Vagina (tissue), 2 donors: ENCODE measurements at regions not wholly inside any gene's neighbourhood (a gene's known extent, or its start where the extent isn't known, plus 50 kb on each side); places are given as distances from the start of the nearest gene placed in this dataset.

ENCODE experiments used
- CTCF ChIP-seq, 3 experiments: fragments of 450-650 bp in 2 of 3; fragments of 200-600 bp in 1 of 3; sonication (generic) in 1 of 3; IDR thresholded peaks; one replicate each; pipeline ENCODE4 v1.5.1; 2017 to 2019; ENCODE audit warnings: antibody characterized with exemption in 3 of 3, mild to moderate bottlenecking in 2 of 3, moderate library complexity in 2 of 3
- POLR2A ChIP-seq, 2 donors: fragments of 450-650 bp; IDR thresholded peaks; one replicate each; pipeline ENCODE4 v1.6.1; 2017; ENCODE audit warnings: antibody characterized with exemption in 2 of 2, mild to moderate bottlenecking in 2 of 2, moderate library complexity in 2 of 2
- POLR2AphosphoS5 ChIP-seq, 2 donors: sonication (generic); formaldehyde crosslinking; IDR thresholded peaks; one replicate each; pipeline ENCODE4 v1.9.0; 2017; ENCODE audit warnings: antibody characterized with exemption in 2 of 2, mild to moderate bottlenecking in 2 of 2, low read depth in 1 of 2; ENCODE audit not compliant: insufficient read depth in 1 of 2

GRCh38 chr6:169833258-169833794 is 81.9 kb downstream of the ERMARD start:
- TF ChIP-seq POLR2A (IDR thresholded peaks at IDR 0.05) (no peak), CTCF (IDR thresholded peaks at IDR 0.05) (no peak), POLR2AphosphoS5 (IDR thresholded peaks at IDR 0.05; ENCODE audit: insufficient read depth in 1 of 2, low read depth in 1 of 2) (no peak)
